Tibial artery (tissue), 4 donors: ENCODE measurements at regions not wholly inside any gene's neighbourhood (a gene's known extent, or its start where the extent isn't known, plus 50 kb on each side); places are given as distances from the start of the nearest gene placed in this dataset.
"Not testable (repeated sequence)": the region's sequence is repeated elsewhere in the genome, so short reads cannot be mapped to it uniquely, and the experiment has no call there.

Experiments
- DNase-seq, 2 donors: peaks; one replicate each; pipeline ENCODE4 v3.0.0-alpha.2; 2019
- H3K27ac ChIP-seq, 2 donors: fragments of 200-600 bp; sonication (generic) in 1 of 2; 1 replicate in 1 of 2; 2 replicates in 1 of 2; pipeline ENCODE4 v1.5.1; 2018 to 2019; ENCODE audit warnings: mild to moderate bottlenecking in 1 of 2
- H3K27me3 ChIP-seq, 2 donors: fragments of 200-600 bp; sonication (generic) in 1 of 2; one replicate each; pipeline versions ENCODE4 v1.5.1 to v1.6.0; 2016 to 2019
- H3K36me3 ChIP-seq, 3 donors: fragments of 200-600 bp; sonication (generic) in 2 of 3; one replicate each; pipeline ENCODE4 v1.5.1; 2016 to 2019; ENCODE audit warnings: mild to moderate bottlenecking in 2 of 3
- H3K4me1 ChIP-seq, 4 donors: fragments of 200-600 bp; sonication (generic) in 2 of 4; 1 replicate in 3 of 4; 2 replicates in 1 of 4; pipeline ENCODE4 v1.5.1; 2016 to 2019
- H3K4me3 ChIP-seq, 2 donors: fragments of 200-600 bp; sonication (generic) in 1 of 2; 1 replicate in 1 of 2; 2 replicates in 1 of 2; pipeline ENCODE4 v1.5.1; 2018 to 2019; ENCODE audit warnings: mild to moderate bottlenecking in 2 of 2
- H3K9me3 ChIP-seq, 3 donors: fragments of 200-600 bp; sonication (generic) in 1 of 3; one replicate each; pipeline ENCODE4 v1.5.1; 2016 to 2019
- intact Hi-C: fragments of 100-400 bp; cut with DNase I; formaldehyde crosslinking; loops from one replicate; pipeline ENCODE4 v1.15.0; 2023; ENCODE audit warnings: low total_unique reads
- TF ChIP-seq, protein P1 (sequence below), 2 experiments: fragments of 200-600 bp in 1 of 2; fragments of 450-650 bp in 1 of 2; IDR thresholded peaks; one replicate each; pipeline ENCODE4 v1.5.1; 2017 to 2019; ENCODE audit warnings: antibody characterized with exemption in 2 of 2, mild to moderate bottlenecking in 1 of 2, moderate library complexity in 1 of 2

DNA sequence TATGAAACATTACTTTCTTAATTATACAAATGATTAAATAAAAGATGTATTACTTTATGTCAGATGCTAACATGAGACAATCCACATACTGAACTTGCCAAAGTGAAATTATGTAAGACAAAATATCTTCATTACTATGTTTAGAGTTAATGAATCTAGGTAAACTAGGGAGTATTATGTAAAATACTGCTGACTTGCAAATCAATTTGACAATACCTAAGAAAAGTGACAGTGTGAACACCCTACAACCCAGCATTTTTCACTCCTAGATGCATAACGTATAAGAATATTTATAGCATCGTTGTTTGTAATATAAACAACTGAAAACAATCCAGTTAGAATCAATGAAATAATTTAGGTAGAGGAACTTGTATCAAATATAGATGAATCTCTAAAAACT, 546.3 kb downstream of the MAGEB5 start:
- H3K27me3 ChIP-seq = no peaks in the 10 kb centered on the region
- no peaks in the 10 kb centered on the region for H3K36me3 ChIP-seq
- H3K27ac ChIP-seq = no peak overlapping the region
- no peaks in the 10 kb centered on the region for H3K4me1 ChIP-seq
- no peaks in the 10 kb centered on the region for H3K9me3 ChIP-seq
- no peak overlapping the region for H3K4me3 ChIP-seq
- TF ChIP-seq, protein P1, sequence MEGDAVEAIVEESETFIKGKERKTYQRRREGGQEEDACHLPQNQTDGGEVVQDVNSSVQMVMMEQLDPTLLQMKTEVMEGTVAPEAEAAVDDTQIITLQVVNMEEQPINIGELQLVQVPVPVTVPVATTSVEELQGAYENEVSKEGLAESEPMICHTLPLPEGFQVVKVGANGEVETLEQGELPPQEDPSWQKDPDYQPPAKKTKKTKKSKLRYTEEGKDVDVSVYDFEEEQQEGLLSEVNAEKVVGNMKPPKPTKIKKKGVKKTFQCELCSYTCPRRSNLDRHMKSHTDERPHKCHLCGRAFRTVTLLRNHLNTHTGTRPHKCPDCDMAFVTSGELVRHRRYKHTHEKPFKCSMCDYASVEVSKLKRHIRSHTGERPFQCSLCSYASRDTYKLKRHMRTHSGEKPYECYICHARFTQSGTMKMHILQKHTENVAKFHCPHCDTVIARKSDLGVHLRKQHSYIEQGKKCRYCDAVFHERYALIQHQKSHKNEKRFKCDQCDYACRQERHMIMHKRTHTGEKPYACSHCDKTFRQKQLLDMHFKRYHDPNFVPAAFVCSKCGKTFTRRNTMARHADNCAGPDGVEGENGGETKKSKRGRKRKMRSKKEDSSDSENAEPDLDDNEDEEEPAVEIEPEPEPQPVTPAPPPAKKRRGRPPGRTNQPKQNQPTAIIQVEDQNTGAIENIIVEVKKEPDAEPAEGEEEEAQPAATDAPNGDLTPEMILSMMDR (IDR thresholded peaks at IDR 0.05) = no peak
- no peak for DNase-seq
- intact Hi-C loops = no loop called here

DNA sequence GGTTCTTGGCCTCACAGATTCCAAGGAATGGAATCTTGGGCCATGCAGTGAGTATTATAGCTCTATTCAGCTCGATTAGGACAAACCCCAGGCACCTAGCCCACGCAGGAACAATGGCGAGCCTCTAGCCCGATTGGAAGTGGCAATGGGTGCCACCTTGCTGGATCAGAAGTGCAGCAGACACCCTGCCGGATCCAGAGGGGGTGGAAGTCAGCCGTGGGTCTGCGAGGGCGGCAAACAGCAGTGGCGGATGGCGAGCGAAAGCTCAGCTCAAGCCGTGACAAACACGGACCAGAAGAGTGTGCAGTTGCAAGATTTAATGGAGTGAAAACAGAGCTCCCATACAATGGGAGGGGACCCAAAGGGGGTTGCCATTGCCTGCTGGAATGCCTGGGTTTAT, 539.8 kb downstream of the MAGEB5 start:
- H3K9me3 ChIP-seq, H3K27me3 ChIP-seq, DNase-seq, H3K27ac ChIP-seq, H3K4me3 ChIP-seq, H3K4me1 ChIP-seq, intact Hi-C loops, H3K36me3 ChIP-seq: not testable (repeated sequence)

DNA sequence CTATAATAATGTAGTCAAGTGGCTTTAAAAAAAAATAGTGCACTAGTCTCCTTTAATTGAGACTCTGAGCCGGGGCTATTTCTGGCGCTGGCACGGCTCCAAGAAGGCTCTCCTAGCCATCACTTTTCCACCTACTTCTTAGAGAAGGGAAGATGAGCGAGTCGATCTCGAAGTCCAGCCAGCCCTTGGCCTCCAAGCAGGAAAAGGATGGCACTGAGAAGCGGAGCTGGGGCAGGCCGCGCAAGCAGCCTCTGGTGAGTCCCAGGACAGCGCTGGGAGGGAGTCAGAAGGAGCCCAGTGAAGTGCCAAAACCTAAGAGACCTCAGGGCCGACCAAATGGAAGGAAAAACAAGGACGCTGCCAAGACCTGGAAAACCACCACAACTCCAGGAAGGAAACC, 531.9 kb downstream of the MAGEB5 start:
- Histone ChIP-seq H3K36me3 (no peaks in the 10 kb centered on the region), H3K4me3 (no peak overlapping the region), H3K27ac (no peak overlapping the region), H3K9me3 (no peaks in the 10 kb centered on the region), H3K27me3 (no peaks in the 10 kb centered on the region), H3K4me1 (no peaks in the 10 kb centered on the region)
- TF ChIP-seq, protein P1 (IDR thresholded peaks at IDR 0.05) = no peak
- intact Hi-C loops = no loop called here
- DNase-seq = no peak

DNA sequence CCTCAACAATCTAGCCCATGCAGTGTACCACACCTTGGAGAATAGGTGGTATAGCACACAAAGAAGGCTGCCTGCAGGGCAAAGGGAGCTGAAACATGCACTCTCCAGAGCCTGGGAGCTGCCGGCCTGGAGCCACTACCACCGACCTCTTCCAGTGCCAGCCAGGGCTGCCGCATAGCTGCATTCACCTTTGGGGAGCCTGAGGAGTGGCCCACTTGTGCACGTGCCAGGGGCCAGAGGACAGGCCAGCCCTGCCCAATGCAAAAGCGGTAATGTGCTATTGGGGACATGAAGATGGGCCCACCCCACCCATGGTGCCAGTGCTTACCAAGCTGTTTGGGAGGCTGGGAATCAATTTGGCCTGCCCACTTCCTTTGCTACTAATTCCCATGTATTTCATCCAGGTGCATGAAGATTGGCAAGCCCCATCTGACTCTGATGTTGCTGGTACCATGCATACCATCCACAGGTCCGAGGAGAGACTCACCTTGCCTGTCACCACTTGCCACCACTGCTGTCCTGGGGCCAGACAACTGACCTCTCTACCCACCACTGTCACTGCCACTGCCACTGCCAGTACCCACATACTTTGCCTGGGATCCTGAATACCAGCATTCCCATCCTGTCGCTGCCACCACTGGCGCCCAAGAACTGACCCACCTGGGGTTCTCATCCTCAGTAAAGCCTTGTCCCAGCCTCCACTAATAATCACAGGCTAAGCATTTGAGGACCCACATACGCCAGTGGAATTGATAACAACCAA, 506.9 kb downstream of the MAGEB5 start:
- intact Hi-C loops = no loop called here
- Histone ChIP-seq H3K27me3 (no peaks in the 10 kb centered on the region), H3K9me3 (no peaks in the 10 kb centered on the region), H3K4me1 (no peaks in the 10 kb centered on the region), H3K27ac (no peak overlapping the region), H3K4me3 (no peak overlapping the region), H3K36me3 (no peaks in the 10 kb centered on the region)
- DNase-seq = no peak
- TF ChIP-seq, protein P1 (IDR thresholded peaks at IDR 0.05) = no peak

DNA sequence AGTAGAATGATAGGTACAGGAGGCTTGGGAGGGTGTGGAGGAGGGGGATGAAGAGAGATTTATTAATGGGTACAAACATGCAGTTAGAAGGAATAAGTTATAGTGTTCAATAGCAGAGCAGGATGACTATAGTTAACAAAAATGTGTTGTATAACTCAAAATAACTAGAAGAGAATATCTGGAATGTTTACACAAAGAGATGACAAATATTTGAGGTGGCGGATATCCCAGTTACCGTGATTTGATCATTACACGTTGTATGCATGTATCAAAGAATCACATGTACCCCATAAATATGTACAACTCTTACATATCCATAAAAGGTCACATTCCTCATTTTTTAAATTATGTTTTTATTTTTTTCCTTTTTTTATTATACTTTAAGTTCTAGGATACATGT, 456.6 kb downstream of the MAGEB5 start:
- DNase-seq = no peak
- H3K27me3 ChIP-seq = no peaks in the 10 kb centered on the region
- H3K27ac ChIP-seq = no peak overlapping the region
- TF ChIP-seq, protein P1 (IDR thresholded peaks at IDR 0.05) = no peak
- H3K36me3 ChIP-seq = no peaks in the 10 kb centered on the region
- intact Hi-C loops = no loop called here
- no peaks in the 10 kb centered on the region for H3K9me3 ChIP-seq
- no peak overlapping the region for H3K4me3 ChIP-seq
- H3K4me1 ChIP-seq = no peaks in the 10 kb centered on the region

DNA sequence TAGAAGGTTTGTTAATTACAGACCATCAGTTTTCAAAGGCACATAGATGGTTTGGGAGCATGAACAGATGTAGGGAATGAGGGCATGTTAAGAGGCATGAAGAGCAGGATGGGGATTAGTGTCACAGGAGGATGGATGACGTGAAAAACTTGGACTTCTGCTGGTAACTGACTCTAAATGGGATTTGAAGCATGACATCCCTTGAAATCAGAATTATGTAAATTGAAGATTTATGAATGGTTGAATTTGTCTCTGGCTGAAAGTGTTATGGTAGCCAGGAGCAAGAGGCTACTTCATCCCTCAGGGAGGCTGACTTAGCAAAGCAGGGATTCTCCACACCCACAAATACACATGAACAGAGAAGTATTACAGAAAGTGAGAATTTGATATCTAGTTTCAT, 454.6 kb downstream of the MAGEB5 start:
- Histone ChIP-seq H3K4me1 (no peaks in the 10 kb centered on the region), H3K27me3 (no peaks in the 10 kb centered on the region), H3K36me3 (no peaks in the 10 kb centered on the region), H3K27ac (no peak overlapping the region), H3K4me3 (no peak overlapping the region), H3K9me3 (no peaks in the 10 kb centered on the region)
- TF ChIP-seq, protein P1 (IDR thresholded peaks at IDR 0.05) = no peak
- DNase-seq = no peak
- intact Hi-C loops = no loop called here
